H9 (cell line): ENCODE measurements at regions not wholly inside any gene's neighbourhood (a gene's known extent, or its start where the extent isn't known, plus 50 kb on each side); places are given as distances from the start of the nearest gene placed in this dataset.

Source experiments
- DNase-seq: peaks from one replicate; pipeline ENCODE4 v3.0.0-alpha.2; 2017
- H2AFZ ChIP-seq: one replicate; pipeline ENCODE4 v1.6.1; 2013; ENCODE audit warnings: mild to moderate bottlenecking, low read length, control low read depth, moderate library complexity
- H2AK5ac ChIP-seq: 2 replicates; pipeline ENCODE4 v1.6.1; 2013; ENCODE audit warnings: low read length, control low read depth, mixed read lengths; ENCODE audit not compliant: insufficient read length
- H2BK120ac ChIP-seq: one replicate; pipeline ENCODE4 v1.6.1; 2013; ENCODE audit warnings: low read depth, mild to moderate bottlenecking, low read length, control low read depth, inconsistent platforms; ENCODE audit not compliant: poor library complexity, severe bottlenecking
- H2BK12ac ChIP-seq: 2 replicates; pipeline ENCODE4 v1.6.1; 2013; ENCODE audit warnings: low read length, control low read depth, mixed read lengths, low read depth; ENCODE audit not compliant: insufficient read length
- H2BK15ac ChIP-seq: 2 replicates; pipeline ENCODE4 v1.6.1; 2013; ENCODE audit warnings: low read depth, low read length, control low read depth
- H2BK20ac ChIP-seq: one replicate; pipeline ENCODE4 v1.6.1; 2013; ENCODE audit warnings: low read depth, mild to moderate bottlenecking, low read length, control low read depth, inconsistent platforms; ENCODE audit not compliant: poor library complexity, severe bottlenecking
- H2BK5ac ChIP-seq: 2 replicates; pipeline ENCODE4 v1.6.1; 2013; ENCODE audit warnings: low read length, control low read depth, mixed read lengths; ENCODE audit not compliant: insufficient read length
- H3K14ac ChIP-seq: 2 replicates; pipeline ENCODE4 v1.6.1; 2013; ENCODE audit warnings: low read length, control low read depth; ENCODE audit not compliant: insufficient read depth
- H3K18ac ChIP-seq: 2 replicates; pipeline ENCODE4 v1.6.1; 2013; ENCODE audit warnings: low read depth, mild to moderate bottlenecking, mixed read lengths, low read length, control low read depth; ENCODE audit not compliant: insufficient read length
- H3K23ac ChIP-seq: 2 replicates; pipeline ENCODE4 v1.6.1; 2013; ENCODE audit warnings: low read length, control low read depth, mixed read lengths, low read depth; ENCODE audit not compliant: insufficient read length
- H3K23me2 ChIP-seq: 2 replicates; pipeline ENCODE4 v1.6.1; 2013; ENCODE audit warnings: low read depth, mild to moderate bottlenecking, mixed read lengths, low read length, control low read depth; ENCODE audit not compliant: insufficient read length, poor library complexity, severe bottlenecking
- H3K27ac ChIP-seq: 2 replicates; pipeline ENCODE4 v1.5.1; 2013; ENCODE audit warnings: low read length, control low read depth, mixed read lengths, low read depth; ENCODE audit not compliant: insufficient read length
- H3K27me3 ChIP-seq: 2 replicates; pipeline ENCODE4 v1.6.1; 2013; ENCODE audit warnings: low read length, control low read depth, inconsistent platforms; ENCODE audit not compliant: insufficient read depth
- H3K4ac ChIP-seq: 2 replicates; pipeline ENCODE4 v1.6.1; 2013; ENCODE audit warnings: low read depth, mild to moderate bottlenecking, control low read depth, inconsistent platforms, low read length, moderate library complexity
- H3K4me1 ChIP-seq: 2 replicates; pipeline ENCODE4 v1.6.1; 2013; ENCODE audit warnings: low read length, control low read depth, inconsistent platforms; ENCODE audit not compliant: insufficient read depth
- H3K4me2 ChIP-seq: 2 replicates; pipeline ENCODE4 v1.6.1; 2013; ENCODE audit warnings: low read length, control low read depth, mixed read lengths; ENCODE audit not compliant: insufficient read length, insufficient read depth
- H3K56ac ChIP-seq: 2 replicates; pipeline ENCODE4 v1.6.1; 2013; ENCODE audit warnings: low read depth, mild to moderate bottlenecking, mixed read lengths, low read length, control low read depth; ENCODE audit not compliant: insufficient read length
- H3K79me1 ChIP-seq: 2 replicates; pipeline ENCODE4 v1.6.1; 2013; ENCODE audit warnings: low read depth, mild to moderate bottlenecking, moderate library complexity, low read length, control low read depth, inconsistent platforms; ENCODE audit not compliant: insufficient read depth, poor library complexity, severe bottlenecking
- H3K79me2 ChIP-seq: 2 replicates; pipeline ENCODE4 v1.6.1; 2013; ENCODE audit warnings: low read length, control low read depth, inconsistent platforms; ENCODE audit not compliant: insufficient read depth
- H3K9ac ChIP-seq: 2 replicates; pipeline ENCODE4 v1.6.1; 2013; ENCODE audit warnings: low read length, control low read depth, mixed read lengths; ENCODE audit not compliant: insufficient read length; ENCODE audit errors: extremely low read depth
- H3K9me3 ChIP-seq: one replicate; pipeline ENCODE4 v1.6.1; 2013; ENCODE audit warnings: low read depth, low read length, inconsistent platforms; ENCODE audit not compliant: control insufficient read depth
- H3T11ph ChIP-seq: one replicate; pipeline ENCODE4 v1.6.1; 2013; ENCODE audit warnings: mild to moderate bottlenecking, low read length, control low read depth, inconsistent platforms
- H4K20me1 ChIP-seq: one replicate; pipeline ENCODE4 v1.6.1; 2013; ENCODE audit not compliant: control insufficient read depth, insufficient read length, insufficient read depth
- H4K5ac ChIP-seq: 2 replicates; pipeline ENCODE4 v1.6.1; 2013; ENCODE audit warnings: low read depth, mild to moderate bottlenecking, mixed read lengths, low read length, control low read depth; ENCODE audit not compliant: insufficient read length
- H4K8ac ChIP-seq: replicated peaks from 2 replicates; pipeline ENCODE4 v1.6.1; 2013; ENCODE audit warnings: low read length, control low read depth, mixed read lengths, low read depth; ENCODE audit not compliant: insufficient read length
- H4K91ac ChIP-seq: 2 replicates; pipeline ENCODE4 v1.6.1; 2013; ENCODE audit warnings: low read depth, mild to moderate bottlenecking, moderate library complexity, mixed read lengths, low read length, control low read depth; ENCODE audit not compliant: insufficient read length
- H3K27ac Mint-ChIP-seq, 3 experiments: 2 replicates in 2 of 3; 3 replicates in 1 of 3; pipeline ENCODE4 v1.8.0; 2020 to 2021; ENCODE audit warnings: mixed read lengths in 3 of 3, mild to moderate bottlenecking in 1 of 3, moderate library complexity in 1 of 3
- H3K27me3 Mint-ChIP-seq: 2 replicates; pipeline ENCODE4 v1.8.0; 2021; ENCODE audit warnings: low read depth, mild to moderate bottlenecking, moderate library complexity, mixed read lengths
- H3K36me3 Mint-ChIP-seq, 3 experiments: 2 replicates in 2 of 3; 3 replicates in 1 of 3; pipeline ENCODE4 v1.8.0; 2020 to 2021; ENCODE audit warnings: low read depth in 3 of 3, mixed read lengths in 3 of 3; ENCODE audit not compliant: insufficient read depth in 1 of 3
- H3K4me1 Mint-ChIP-seq, 2 experiments: 2 replicates each; pipeline ENCODE4 v1.8.0; 2020; ENCODE audit warnings: mixed read lengths in 2 of 2
- H3K4me3 Mint-ChIP-seq, 2 experiments: 2 replicates in 1 of 2; 3 replicates in 1 of 2; pipeline ENCODE4 v1.8.0; 2020 to 2021; ENCODE audit warnings: mild to moderate bottlenecking in 2 of 2, mixed read lengths in 2 of 2, moderate library complexity in 1 of 2
- H3K9me3 Mint-ChIP-seq, 2 experiments: 2 replicates in 1 of 2; 3 replicates in 1 of 2; pipeline ENCODE4 v1.8.0; 2020; ENCODE audit warnings: mild to moderate bottlenecking in 2 of 2, mixed read lengths in 2 of 2, moderate library complexity in 1 of 2
- CTCF ChIP-seq: fragments of 200-600 bp; sonication (generic); conservative IDR thresholded peaks from 3 replicates; pipeline ENCODE4 v1.8.0; 2021; ENCODE audit warnings: antibody characterized with exemption, mild to moderate bottlenecking
- WGBS: extraction: QIAGEN DNeasy Blood & Tissue Kit; methylation state at CpG from one replicate; pipeline ENCODE4 v1.1.7; 2013; ENCODE audit warnings: missing lambda C conversion rate, low lambda C conversion rate, mixed read lengths; ENCODE audit not compliant: insufficient read length; ENCODE audit errors: extremely low coverage; 5-methylcytosine and 5-hydroxymethylcytosine counted together

- Histone ChIP-seq H3K14ac (no peak overlapping the region), H4K91ac (no peak overlapping the region), H2BK15ac (no peak overlapping the region), H2AK5ac (no peak overlapping the region), H3K56ac (no peak overlapping the region), H4K8ac (no peak overlapping the region), H3K9me3 (no peaks in the 10 kb centered on the region), H3K27ac (no peak overlapping the region), H3T11ph (no peak overlapping the region), H3K23me2 (no peaks in the 10 kb centered on the region), H3K9ac (no peak overlapping the region), H2BK120ac (no peak overlapping the region), H3K4ac (no peak overlapping the region), H3K27me3 (no peaks in the 10 kb centered on the region), H4K5ac (no peak overlapping the region), H3K23ac (no peak overlapping the region), H3K4me1 (no peaks in the 10 kb centered on the region), H3K18ac (no peak overlapping the region), H3K79me2 (no peaks in the 10 kb centered on the region), H2AFZ (no peak overlapping the region), H3K4me2 (no peak overlapping the region), H2BK20ac (no peak overlapping the region), H2BK5ac (no peak overlapping the region), H3K79me1 (no peaks in the 10 kb centered on the region), H2BK12ac (no peak overlapping the region), H4K20me1 (no peaks in the 10 kb centered on the region)
- Mint-ChIP-seq H3K9me3 (peaks cover 6 to 10% of the 10 kb centered on the region in 2 experiments; a peak in 4 of 5 replicates), H3K36me3 (peaks cover 0 to 2% (median 0%) of the 10 kb centered on the region in 3 experiments; a peak in 1 of 7 replicates), H3K4me3 (no peak overlapping the region), H3K27ac (no peak overlapping the region), H3K4me1 (no peaks in the 10 kb centered on the region), H3K27me3 (peaks cover 5% of the 10 kb centered on the region)
- no CpG with 5 or more reads among the region's 4 CpGs for WGBS
- TF ChIP-seq CTCF: no peak
- no peak for DNase-seq
These were observed 124.2 kb downstream of the CBLN2 start for GRCh38 chr18:72419914-72420313.
